WTC11 (cell line): ENCODE measurements at regions not wholly inside any gene's neighbourhood (a gene's known extent, or its start where the extent isn't known, plus 50 kb on each side); places are given as distances from the start of the nearest gene placed in this dataset.
"Not testable (repeated sequence)": the region's sequence is repeated elsewhere in the genome, so short reads cannot be mapped to it uniquely, and the experiment has no call there.

Source experiments
- ATAC-seq: fragments of 200-7000 bp; cut with Tn5 transposase; 2 replicates; pipeline ENCODE4 v1.10.0; 2021; ENCODE audit warnings: mild to moderate bottlenecking, moderate library complexity
- CTCF ChIA-PET: fragments of 300-600 bp; sonication (Branson Sonifier 250); formaldehyde crosslinking; loops from one replicate; lab custom pipeline; 2021; ENCODE audit warnings: antibody characterized with exemption; lab: Charles Lee
- POLR2A ChIA-PET: fragments of 350-600 bp; sonication (Branson Sonifier 250); formaldehyde crosslinking; loops from one replicate; lab custom pipeline; 2021; ENCODE audit warnings: antibody characterized with exemption; lab: Charles Lee
- DNase-seq: peaks from one replicate; pipeline ENCODE4 v3.0.0; 2021; ENCODE audit warnings: low spot score
- H3K27ac Mint-ChIP-seq: 2 replicates; pipeline ENCODE4 v1.8.0; 2021; ENCODE audit warnings: mixed read lengths
- H3K27me3 Mint-ChIP-seq: 2 replicates; pipeline ENCODE4 v1.8.0; 2021; ENCODE audit warnings: low read depth, mild to moderate bottlenecking, moderate library complexity, mixed read lengths
- H3K36me3 Mint-ChIP-seq: 2 replicates; pipeline ENCODE4 v1.8.0; 2021; ENCODE audit warnings: mixed read lengths
- H3K4me1 Mint-ChIP-seq: 2 replicates; pipeline ENCODE4 v1.8.0; 2022; ENCODE audit warnings: mixed read lengths
- H3K4me3 Mint-ChIP-seq: 2 replicates; pipeline ENCODE4 v1.8.0; 2021; ENCODE audit warnings: mild to moderate bottlenecking, moderate library complexity, mixed read lengths
- H3K9me3 Mint-ChIP-seq: 2 replicates; pipeline ENCODE4 v1.8.0; 2021; ENCODE audit warnings: mixed read lengths
- ARID4B ChIP-seq: sonication (generic); formaldehyde crosslinking; IDR thresholded peaks from 2 replicates; pipeline ENCODE4 v1.8.0; 2023; ENCODE audit warnings: missing genetic modification reagents, mild to moderate bottlenecking, borderline replicate concordance
- ATF1 ChIP-seq: sonication (generic); formaldehyde crosslinking; IDR thresholded peaks from 2 replicates; pipeline ENCODE4 v1.8.1; 2023; ENCODE audit warnings: mild to moderate bottlenecking, moderate library complexity, missing genetic modification reagents
- CBFB ChIP-seq: sonication (generic); formaldehyde crosslinking; IDR thresholded peaks from 2 replicates; pipeline ENCODE4 v1.8.1; 2022; ENCODE audit warnings: mild to moderate bottlenecking, low read depth, missing genetic modification reagents
- E2F4 ChIP-seq: sonication (generic); formaldehyde crosslinking; IDR thresholded peaks from 2 replicates; pipeline ENCODE4 v1.8.1; 2022; ENCODE audit warnings: low read depth, mild to moderate bottlenecking, moderate library complexity, missing genetic modification reagents, borderline replicate concordance
- FOXJ3 ChIP-seq: sonication (generic); formaldehyde crosslinking; IDR thresholded peaks from 2 replicates; pipeline ENCODE4 v1.9.0; 2021; ENCODE audit warnings: missing genetic modification reagents, mild to moderate bottlenecking, borderline replicate concordance
- FOXK1 ChIP-seq: sonication (generic); formaldehyde crosslinking; IDR thresholded peaks from 2 replicates; pipeline ENCODE4 v1.8.0; 2022; ENCODE audit warnings: mild to moderate bottlenecking, moderate library complexity, missing genetic modification reagents
- GRHL2 ChIP-seq: fragments of 250-450 bp; sonication (Bioruptor Pico); IDR thresholded peaks from 2 replicates; pipeline ENCODE4 v1.8.0; 2022; ENCODE audit warnings: mild to moderate bottlenecking, moderate library complexity; ENCODE audit not compliant: insufficient replicate concordance, severe bottlenecking
- IRF2 ChIP-seq: sonication (generic); formaldehyde crosslinking; IDR thresholded peaks from 2 replicates; pipeline ENCODE4 v1.8.0; 2022; ENCODE audit warnings: low read depth, missing genetic modification reagents, borderline replicate concordance
- MYBL2 ChIP-seq: sonication (generic); formaldehyde crosslinking; IDR thresholded peaks from 2 replicates; pipeline ENCODE4 v1.8.1; 2023; ENCODE audit warnings: mild to moderate bottlenecking, moderate library complexity, missing genetic modification reagents
- NR3C1 ChIP-seq: sonication (generic); formaldehyde crosslinking; conservative IDR thresholded peaks from 2 replicates; pipeline ENCODE4 v1.8.1; 2023; ENCODE audit warnings: low read depth, mild to moderate bottlenecking, missing genetic modification reagents
- PRRX2 ChIP-seq: fragments of 250-450 bp; sonication (Bioruptor Pico); IDR thresholded peaks from 2 replicates; pipeline ENCODE4 v1.8.0; 2021; ENCODE audit warnings: mild to moderate bottlenecking
- SMAD4 ChIP-seq: sonication (generic); formaldehyde crosslinking; IDR thresholded peaks from 2 replicates; pipeline ENCODE4 v1.8.0; 2022; ENCODE audit warnings: mild to moderate bottlenecking, missing genetic modification reagents
- TCF7 ChIP-seq: sonication (generic); formaldehyde crosslinking; IDR thresholded peaks from 2 replicates; pipeline ENCODE4 v1.8.0; 2022; ENCODE audit warnings: mild to moderate bottlenecking, low read depth, missing genetic modification reagents, moderate library complexity
- TP53 ChIP-seq: sonication (generic); formaldehyde crosslinking; IDR thresholded peaks from 2 replicates; pipeline ENCODE4 v1.8.1; 2023; ENCODE audit warnings: mild to moderate bottlenecking, missing genetic modification reagents
- ZNF121 ChIP-seq: sonication (generic); formaldehyde crosslinking; IDR thresholded peaks from 2 replicates; pipeline ENCODE4 v1.8.0; 2023; ENCODE audit warnings: missing genetic modification reagents
- ZNF138 ChIP-seq: sonication (generic); formaldehyde crosslinking; conservative IDR thresholded peaks from 2 replicates; pipeline ENCODE4 v1.8.1; 2022; ENCODE audit warnings: mild to moderate bottlenecking, moderate library complexity, missing genetic modification reagents
- ZNF263 ChIP-seq: sonication (generic); formaldehyde crosslinking; IDR thresholded peaks from 2 replicates; pipeline ENCODE4 v1.8.1; 2022; ENCODE audit warnings: low read depth, mild to moderate bottlenecking, moderate library complexity, missing genetic modification reagents
- TF ChIP-seq, protein P1 (sequence below): sonication (generic); formaldehyde crosslinking; IDR thresholded peaks from 2 replicates; pipeline ENCODE4 v1.8.1; 2022; ENCODE audit warnings: mild to moderate bottlenecking, moderate library complexity, missing genetic modification reagents
- TF ChIP-seq, protein P2 (sequence below): sonication (generic); formaldehyde crosslinking; IDR thresholded peaks from 2 replicates; pipeline ENCODE4 v1.8.1; 2023; ENCODE audit warnings: mild to moderate bottlenecking, missing genetic modification reagents, moderate library complexity
- TF ChIP-seq, protein P3 (sequence below): sonication (generic); formaldehyde crosslinking; IDR thresholded peaks from 2 replicates; pipeline ENCODE4 v1.8.0; 2022; ENCODE audit warnings: mild to moderate bottlenecking, missing genetic modification reagents

- H3K9me3 Mint-ChIP-seq, POLR2A ChIA-PET: not testable (repeated sequence)
- TF ChIP-seq ZNF121 = peak; percentile 50; the same call in 1 of the 2 replicates
- TF ChIP-seq, all 79 proteins: peak for 1; not testable (repeated sequence) for 78
- peaks cover 14% of the 10 kb centered on the region for H3K4me1 Mint-ChIP-seq
- H3K27me3 Mint-ChIP-seq, H3K36me3 Mint-ChIP-seq, CTCF ChIA-PET, H3K27ac Mint-ChIP-seq, ATAC-seq, DNase-seq, H3K4me3 Mint-ChIP-seq: not testable (repeated sequence)
Observed at GRCh38 chr11:46204415-46204814, 73.0 kb upstream of the CREB3L1 start.

GRCh38 chr11:46203746-46204145, 73.7 kb upstream of the CREB3L1 start:
- DNase-seq (no peak), ATAC-seq (no peak)
- Mint-ChIP-seq H3K27ac (no peak overlapping the region), H3K9me3 (peaks cover under 1% of the 10 kb centered on the region; the same call in 1 of the 2 replicates), H3K36me3 (no peaks in the 10 kb centered on the region)
- TF ChIP-seq MYBL2 = no peak
- no peak for TF ChIP-seq PRRX2 (CRISPR knock-in tag)
- no peak for TF ChIP-seq IRF2 (CRISPR knock-in tag)
- TF ChIP-seq E2F4 = no peak
- no peak for TF ChIP-seq GRHL2 (CRISPR knock-in tag)
- TF ChIP-seq SMAD4 (CRISPR knock-in tag) = no peak
- TF ChIP-seq ZNF138 = no peak
- no peak for TF ChIP-seq CBFB
- no peak for TF ChIP-seq FOXK1 (CRISPR knock-in tag)
- TF ChIP-seq, protein P1, sequence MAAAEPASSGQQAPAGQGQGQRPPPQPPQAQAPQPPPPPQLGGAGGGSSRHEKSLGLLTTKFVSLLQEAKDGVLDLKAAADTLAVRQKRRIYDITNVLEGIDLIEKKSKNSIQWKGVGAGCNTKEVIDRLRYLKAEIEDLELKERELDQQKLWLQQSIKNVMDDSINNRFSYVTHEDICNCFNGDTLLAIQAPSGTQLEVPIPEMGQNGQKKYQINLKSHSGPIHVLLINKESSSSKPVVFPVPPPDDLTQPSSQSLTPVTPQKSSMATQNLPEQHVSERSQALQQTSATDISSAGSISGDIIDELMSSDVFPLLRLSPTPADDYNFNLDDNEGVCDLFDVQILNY (CRISPR knock-in tag) = no peak
- TF ChIP-seq ARID4B = no peak
- TF ChIP-seq, protein P2, sequence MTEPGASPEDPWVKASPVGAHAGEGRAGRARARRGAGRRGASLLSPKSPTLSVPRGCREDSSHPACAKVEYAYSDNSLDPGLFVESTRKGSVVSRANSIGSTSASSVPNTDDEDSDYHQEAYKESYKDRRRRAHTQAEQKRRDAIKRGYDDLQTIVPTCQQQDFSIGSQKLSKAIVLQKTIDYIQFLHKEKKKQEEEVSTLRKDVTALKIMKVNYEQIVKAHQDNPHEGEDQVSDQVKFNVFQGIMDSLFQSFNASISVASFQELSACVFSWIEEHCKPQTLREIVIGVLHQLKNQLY = no peak
- TF ChIP-seq TCF7 (CRISPR knock-in tag) = no peak
- no peak for TF ChIP-seq TP53 (CRISPR knock-in tag)
- TF ChIP-seq, protein P3, sequence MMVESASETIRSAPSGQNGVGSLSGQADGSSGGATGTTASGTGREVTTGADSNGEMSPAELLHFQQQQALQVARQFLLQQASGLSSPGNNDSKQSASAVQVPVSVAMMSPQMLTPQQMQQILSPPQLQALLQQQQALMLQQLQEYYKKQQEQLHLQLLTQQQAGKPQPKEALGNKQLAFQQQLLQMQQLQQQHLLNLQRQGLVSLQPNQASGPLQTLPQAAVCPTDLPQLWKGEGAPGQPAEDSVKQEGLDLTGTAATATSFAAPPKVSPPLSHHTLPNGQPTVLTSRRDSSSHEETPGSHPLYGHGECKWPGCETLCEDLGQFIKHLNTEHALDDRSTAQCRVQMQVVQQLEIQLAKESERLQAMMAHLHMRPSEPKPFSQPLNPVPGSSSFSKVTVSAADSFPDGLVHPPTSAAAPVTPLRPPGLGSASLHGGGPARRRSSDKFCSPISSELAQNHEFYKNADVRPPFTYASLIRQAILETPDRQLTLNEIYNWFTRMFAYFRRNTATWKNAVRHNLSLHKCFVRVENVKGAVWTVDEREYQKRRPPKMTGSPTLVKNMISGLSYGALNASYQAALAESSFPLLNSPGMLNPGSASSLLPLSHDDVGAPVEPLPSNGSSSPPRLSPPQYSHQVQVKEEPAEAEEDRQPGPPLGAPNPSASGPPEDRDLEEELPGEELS (CRISPR knock-in tag) = no peak
- no peak for TF ChIP-seq FOXJ3 (CRISPR knock-in tag)
- no peak for TF ChIP-seq ZNF263 (CRISPR knock-in tag)
- no peak for TF ChIP-seq NR3C1
- no peak for TF ChIP-seq ATF1
- TF ChIP-seq, all 79 proteins: peak for 0
- POLR2A ChIA-PET = no interaction called here
- H3K27me3 Mint-ChIP-seq = peaks cover 6% of the 10 kb centered on the region; the same call in 1 of the 2 replicates
- CTCF ChIA-PET = no interaction called here
- peaks cover 14% of the 10 kb centered on the region for H3K4me1 Mint-ChIP-seq
- H3K4me3 Mint-ChIP-seq = no peak overlapping the region
